Stimulated activated memory B cell treated with anti-CD40 and anti-IgM and Interleukin-4, amounts not matched to agents 10 μg/mL and 1 μg/mL and 100 μg/mL, for 72 hours (primary cell): ENCODE measurements at regions not wholly inside any gene's neighbourhood (a gene's known extent, or its start where the extent isn't known, plus 50 kb on each side); places are given as distances from the start of the nearest gene placed in this dataset.

Experiments used
- ATAC-seq: fragments of 150-1000 bp; cut with Tn5 transposase; 2 replicates; pipeline ENCODE4 v1.10.0; 2021
- H3K27ac Mint-ChIP-seq: one replicate; pipeline ENCODE4 v1.8.0; 2022; ENCODE audit warnings: mild to moderate bottlenecking, mixed read lengths
- H3K27me3 Mint-ChIP-seq: one replicate; pipeline ENCODE4 v1.8.0; 2022; ENCODE audit warnings: mixed read lengths
- H3K36me3 Mint-ChIP-seq: one replicate; pipeline ENCODE4 v1.8.0; 2022; ENCODE audit warnings: mixed read lengths
- H3K4me1 Mint-ChIP-seq: one replicate; pipeline ENCODE4 v1.8.0; 2022; ENCODE audit warnings: mixed read lengths
- H3K4me3 Mint-ChIP-seq: one replicate; pipeline ENCODE4 v1.8.0; 2022; ENCODE audit warnings: mild to moderate bottlenecking, moderate library complexity, mixed read lengths
- H3K9me3 Mint-ChIP-seq: one replicate; pipeline ENCODE4 v1.8.0; 2022; ENCODE audit warnings: mixed read lengths

GRCh38 chr7:33814400-33814799 lies 90.9 kb upstream of the BMPER start:
- H3K27ac Mint-ChIP-seq = no peak overlapping the region

GRCh38 chr7:33814936-33815335 lies 90.4 kb upstream of the BMPER start:
- Mint-ChIP-seq H3K4me1 (no peaks in the 10 kb centered on the region), H3K36me3 (no peaks in the 10 kb centered on the region), H3K27ac (no peak overlapping the region), H3K27me3 (no peaks in the 10 kb centered on the region), H3K9me3 (peaks cover 7% of the 10 kb centered on the region), H3K4me3 (no peak overlapping the region)
- no peak for ATAC-seq

More at GRCh38 chr7:33814400-33814799, 90.9 kb upstream of the BMPER start:
- H3K27me3 Mint-ChIP-seq = no peaks in the 10 kb centered on the region
- ATAC-seq = no peak
- peaks cover 5% of the 10 kb centered on the region for H3K9me3 Mint-ChIP-seq
- H3K36me3 Mint-ChIP-seq = no peaks in the 10 kb centered on the region
- H3K4me3 Mint-ChIP-seq = no peak overlapping the region
- H3K4me1 Mint-ChIP-seq = no peaks in the 10 kb centered on the region

- H3K27ac Mint-ChIP-seq = no peak overlapping the region
- no peak overlapping the region for H3K4me3 Mint-ChIP-seq
- H3K36me3 Mint-ChIP-seq = no peaks in the 10 kb centered on the region
- peaks cover 9% of the 10 kb centered on the region for H3K9me3 Mint-ChIP-seq
- no peak for ATAC-seq
- no peaks in the 10 kb centered on the region for H3K4me1 Mint-ChIP-seq
- H3K27me3 Mint-ChIP-seq = no peaks in the 10 kb centered on the region
These were observed 90.0 kb upstream of the BMPER start for GRCh38 chr7:33815336-33815735.

- Mint-ChIP-seq H3K36me3 (no peaks in the 10 kb centered on the region), H3K27ac (no peak overlapping the region), H3K27me3 (no peaks in the 10 kb centered on the region), H3K4me3 (no peak overlapping the region), H3K4me1 (no peaks in the 10 kb centered on the region), H3K9me3 (peaks cover 9% of the 10 kb centered on the region)
- no peak for ATAC-seq
These were observed 89.2 kb upstream of the BMPER start for GRCh38 chr7:33816106-33816505.

DNA sequence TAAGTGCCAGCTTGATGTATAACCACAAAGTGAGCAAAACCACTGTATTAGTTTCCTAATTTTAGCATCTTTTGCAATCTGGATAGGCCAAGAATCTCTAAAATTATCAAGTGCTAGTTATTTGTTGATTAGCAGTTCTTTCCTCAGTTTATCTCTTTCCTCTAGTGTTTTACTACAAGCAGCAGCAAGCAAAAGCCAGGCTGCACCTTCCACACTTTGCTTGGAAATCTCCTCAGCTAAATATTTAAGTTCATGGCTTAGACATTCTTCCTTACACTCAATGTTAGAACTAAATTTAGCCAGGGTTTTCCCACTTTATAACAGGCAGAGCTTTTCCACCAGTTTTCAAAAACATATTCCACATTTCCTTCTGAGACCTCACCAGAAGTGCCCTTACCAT lies 85.7 kb upstream of the BMPER start:
- Mint-ChIP-seq H3K9me3 (peaks cover 5% of the 10 kb centered on the region), H3K27ac (no peak overlapping the region), H3K4me1 (no peaks in the 10 kb centered on the region), H3K4me3 (no peak overlapping the region), H3K27me3 (no peaks in the 10 kb centered on the region), H3K36me3 (no peaks in the 10 kb centered on the region)
- no peak for ATAC-seq

DNA sequence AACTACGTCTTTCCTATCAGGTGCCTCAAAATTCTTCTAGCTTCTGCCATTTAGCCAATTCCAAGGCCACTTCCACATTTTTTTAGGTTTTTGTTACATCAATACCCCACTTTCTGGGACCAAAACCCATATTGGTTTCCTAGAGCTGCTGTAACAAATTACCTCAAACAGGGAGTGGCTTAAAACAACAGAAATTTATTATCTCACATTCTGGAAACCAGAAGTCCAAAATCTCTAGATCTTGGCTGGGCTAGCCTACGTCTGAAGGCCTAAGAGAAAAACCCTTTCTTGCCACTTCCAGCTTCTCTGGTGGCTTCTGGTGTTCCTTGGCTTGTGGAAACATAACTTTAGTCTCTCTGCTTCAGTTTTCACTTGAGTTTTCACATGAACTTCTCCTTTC lies 85.1 kb upstream of the BMPER start:
- peaks cover 5% of the 10 kb centered on the region for H3K9me3 Mint-ChIP-seq
- H3K4me1 Mint-ChIP-seq = no peaks in the 10 kb centered on the region
- ATAC-seq = no peak

DNA sequence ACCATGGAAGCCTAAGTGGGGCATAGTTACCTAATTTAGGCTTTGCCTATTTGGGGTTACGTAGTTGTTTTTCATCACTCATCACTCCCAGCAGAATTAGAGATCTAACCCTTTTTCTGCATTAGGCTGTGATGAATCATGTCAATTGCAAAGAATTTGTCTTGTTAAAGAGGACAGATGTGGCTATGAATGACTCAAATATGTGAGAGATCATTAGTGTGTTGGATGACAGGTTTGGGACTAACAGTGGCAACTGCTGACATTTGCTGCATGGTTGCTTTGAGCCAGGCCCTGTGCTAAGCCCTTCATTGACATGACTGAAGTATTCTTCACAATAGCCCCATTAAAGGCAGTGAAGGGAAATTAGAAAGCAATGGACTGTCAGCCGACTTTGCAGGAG lies 83.4 kb upstream of the BMPER start:
- Mint-ChIP-seq H3K4me1 (no peaks in the 10 kb centered on the region), H3K27me3 (no peaks in the 10 kb centered on the region), H3K9me3 (peaks cover 5% of the 10 kb centered on the region), H3K36me3 (no peaks in the 10 kb centered on the region), H3K4me3 (no peak overlapping the region), H3K27ac (no peak overlapping the region)
- no peak for ATAC-seq

More for the DNA sequence above, 85.1 kb upstream of the BMPER start:
- no peak overlapping the region for H3K4me3 Mint-ChIP-seq
- no peaks in the 10 kb centered on the region for H3K27me3 Mint-ChIP-seq
- H3K27ac Mint-ChIP-seq = no peak overlapping the region
- no peaks in the 10 kb centered on the region for H3K36me3 Mint-ChIP-seq

GRCh38 chr7:33823913-33824312 lies 81.4 kb upstream of the BMPER start:
- no peak overlapping the region for H3K4me3 Mint-ChIP-seq
- H3K9me3 Mint-ChIP-seq = peaks cover 8% of the 10 kb centered on the region
- H3K36me3 Mint-ChIP-seq = no peaks in the 10 kb centered on the region
- no peak overlapping the region for H3K27ac Mint-ChIP-seq
- no peaks in the 10 kb centered on the region for H3K27me3 Mint-ChIP-seq
- peak; percentile 48 for ATAC-seq
- H3K4me1 Mint-ChIP-seq = no peaks in the 10 kb centered on the region

DNA sequence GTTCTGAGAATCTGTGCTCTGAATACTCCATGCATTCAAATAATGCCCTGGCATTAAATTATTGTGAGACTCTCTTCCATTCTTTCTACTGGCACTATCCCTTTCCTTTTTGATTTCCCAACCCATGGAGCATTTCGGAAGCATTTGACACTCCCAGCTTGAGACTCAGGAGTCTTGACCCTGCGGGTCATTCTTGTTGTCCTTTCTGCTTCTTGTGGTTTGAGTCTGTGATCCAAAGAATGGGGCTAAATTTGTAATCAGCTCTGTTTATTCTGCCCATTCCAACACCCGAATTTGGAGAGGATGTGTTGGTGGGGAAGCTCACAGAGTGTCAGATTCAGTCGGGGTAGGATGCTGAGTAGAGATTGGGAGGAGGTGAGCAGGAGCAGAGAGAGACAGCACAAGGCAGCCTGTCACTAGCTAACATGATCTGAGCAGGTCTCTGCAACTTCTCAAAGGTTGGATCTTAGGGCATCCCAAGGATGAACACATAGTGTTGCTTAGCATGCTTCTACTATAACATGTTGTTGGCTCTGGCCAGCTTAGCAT lies 80.4 kb upstream of the BMPER start:
- Mint-ChIP-seq H3K27ac (no peak overlapping the region), H3K9me3 (peaks cover 5% of the 10 kb centered on the region), H3K27me3 (no peaks in the 10 kb centered on the region), H3K36me3 (no peaks in the 10 kb centered on the region), H3K4me1 (no peaks in the 10 kb centered on the region), H3K4me3 (no peak overlapping the region)
- no peak for ATAC-seq

DNA sequence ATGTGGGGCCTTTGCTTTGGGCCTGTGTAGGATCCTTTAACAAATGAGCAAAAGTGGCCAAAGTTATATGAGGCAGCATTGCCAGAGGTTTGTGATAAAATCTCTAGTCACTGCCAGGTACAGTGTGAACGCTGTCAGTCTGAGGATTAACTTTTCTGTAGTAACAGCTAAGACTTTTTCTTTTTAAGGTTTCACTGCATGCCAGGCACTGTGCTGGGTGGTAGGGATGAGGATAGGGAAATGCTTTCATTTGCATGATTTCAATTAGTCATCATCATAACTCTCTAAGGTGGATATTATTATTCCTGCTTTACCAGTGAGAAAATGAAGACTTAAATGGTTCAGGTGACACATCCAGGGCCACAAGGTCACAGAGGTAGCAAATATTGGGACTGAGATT lies 79.7 kb upstream of the BMPER start:
- no peak for ATAC-seq
- Mint-ChIP-seq H3K36me3 (no peaks in the 10 kb centered on the region), H3K27ac (no peak overlapping the region), H3K9me3 (peaks cover 3% of the 10 kb centered on the region), H3K4me1 (no peaks in the 10 kb centered on the region), H3K27me3 (no peaks in the 10 kb centered on the region), H3K4me3 (no peak overlapping the region)

DNA sequence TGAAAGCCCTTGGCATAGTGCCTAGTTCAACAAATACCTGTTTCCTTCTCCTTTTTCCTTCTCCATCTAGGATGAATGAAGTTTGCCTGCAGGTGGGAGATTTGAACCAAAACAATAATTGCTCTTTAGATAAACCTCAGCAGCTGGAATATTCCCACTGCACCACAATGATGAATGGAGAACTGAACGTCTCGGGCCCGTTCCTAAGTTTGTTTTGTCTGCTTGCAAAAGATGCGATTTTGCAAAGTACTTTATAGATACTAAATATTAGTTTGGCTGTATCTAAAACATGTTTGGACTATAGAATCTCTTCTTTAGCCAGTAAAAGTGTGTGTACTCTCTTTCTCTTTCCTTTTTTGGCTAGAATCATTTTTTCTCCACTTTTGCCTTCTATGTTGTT lies 75.8 kb upstream of the BMPER start:
- no peaks in the 10 kb centered on the region for H3K27me3 Mint-ChIP-seq
- no peaks in the 10 kb centered on the region for H3K36me3 Mint-ChIP-seq
- H3K9me3 Mint-ChIP-seq = peaks cover 3% of the 10 kb centered on the region
- H3K27ac Mint-ChIP-seq = no peak overlapping the region
- H3K4me1 Mint-ChIP-seq = no peaks in the 10 kb centered on the region
- H3K4me3 Mint-ChIP-seq = no peak overlapping the region
- no peak for ATAC-seq

DNA sequence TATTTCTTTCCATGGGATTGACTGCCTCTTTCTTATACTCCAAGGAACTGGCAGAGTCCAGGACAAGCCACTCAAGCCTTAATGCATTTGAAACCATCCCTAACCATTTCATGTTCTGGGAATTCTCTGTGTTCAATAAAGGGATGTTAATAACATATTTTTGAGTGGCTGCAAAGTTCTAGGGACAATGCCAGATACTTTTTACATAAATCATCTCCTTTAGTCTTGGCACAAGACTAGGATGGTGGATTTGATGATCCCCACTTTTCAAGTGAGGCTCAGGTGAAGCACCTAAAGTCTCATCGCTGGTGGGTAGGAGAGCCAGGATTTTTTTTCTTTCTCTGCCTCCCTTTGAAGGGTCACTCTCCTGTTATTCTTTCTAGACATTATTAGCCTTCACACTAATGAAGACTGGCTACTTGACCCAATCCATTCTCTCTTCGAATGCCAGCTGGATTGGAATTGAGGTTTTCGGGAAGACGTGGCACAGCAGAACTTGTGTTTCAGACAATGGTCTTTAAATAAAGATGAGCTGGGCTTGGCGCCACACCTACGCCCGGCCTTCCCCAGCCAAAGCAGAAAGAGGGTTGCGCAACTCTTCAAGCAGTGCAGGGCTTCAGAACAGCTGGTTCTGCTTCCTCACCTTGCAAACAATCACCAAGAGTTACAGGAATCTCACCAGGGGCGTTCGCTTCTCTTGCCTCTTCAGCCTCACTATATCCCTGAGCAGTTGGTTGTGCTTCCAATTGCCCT lies 73.8 kb upstream of the BMPER start:
- no peak for ATAC-seq
- Mint-ChIP-seq H3K27me3 (no peaks in the 10 kb centered on the region), H3K9me3 (peaks cover 4% of the 10 kb centered on the region), H3K4me1 (no peaks in the 10 kb centered on the region), H3K36me3 (no peaks in the 10 kb centered on the region), H3K27ac (no peak overlapping the region), H3K4me3 (no peak overlapping the region)

- peaks cover 9% of the 10 kb centered on the region for H3K9me3 Mint-ChIP-seq
- no peak for ATAC-seq
- no peaks in the 10 kb centered on the region for H3K4me1 Mint-ChIP-seq
- H3K36me3 Mint-ChIP-seq = no peaks in the 10 kb centered on the region
- H3K27ac Mint-ChIP-seq = no peak overlapping the region
- H3K4me3 Mint-ChIP-seq = no peak overlapping the region
- H3K27me3 Mint-ChIP-seq = no peaks in the 10 kb centered on the region
These were observed 73.0 kb upstream of the BMPER start for GRCh38 chr7:33832271-33832721.

GRCh38 chr7:33836797-33837355 lies 68.5 kb upstream of the BMPER start:
- H3K4me1 Mint-ChIP-seq = no peaks in the 10 kb centered on the region
- no peaks in the 10 kb centered on the region for H3K27me3 Mint-ChIP-seq
- ATAC-seq = no peak
- no peaks in the 10 kb centered on the region for H3K36me3 Mint-ChIP-seq
- no peak overlapping the region for H3K4me3 Mint-ChIP-seq
- H3K9me3 Mint-ChIP-seq = peaks cover 6% of the 10 kb centered on the region
- no peak overlapping the region for H3K27ac Mint-ChIP-seq

GRCh38 chr7:33837356-33837851 lies 67.9 kb upstream of the BMPER start:
- Mint-ChIP-seq H3K36me3 (no peaks in the 10 kb centered on the region), H3K4me1 (no peaks in the 10 kb centered on the region), H3K9me3 (peaks cover 6% of the 10 kb centered on the region), H3K4me3 (no peak overlapping the region), H3K27me3 (no peaks in the 10 kb centered on the region), H3K27ac (no peak overlapping the region)
- no peak for ATAC-seq

DNA sequence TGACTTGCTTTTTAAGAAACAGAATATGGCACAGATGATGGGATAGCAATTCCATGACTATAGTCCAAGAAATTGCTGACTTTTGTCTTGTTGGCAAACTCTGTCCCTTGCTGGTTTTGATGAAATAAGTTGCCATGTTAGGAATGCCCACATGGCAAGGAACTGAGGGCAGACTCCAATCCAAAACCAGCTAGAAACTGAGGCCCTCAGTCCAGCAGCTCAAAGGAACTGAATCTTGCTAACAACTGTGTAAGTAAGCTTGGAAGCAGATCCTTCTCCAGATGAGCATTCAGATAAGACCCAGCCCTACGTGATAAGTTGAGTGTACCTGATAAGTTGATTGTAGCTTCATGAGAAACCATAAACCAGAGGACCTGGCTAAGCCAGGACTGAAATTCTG lies 64.3 kb upstream of the BMPER start:
- no peak for ATAC-seq
- Mint-ChIP-seq H3K9me3 (peaks cover 9% of the 10 kb centered on the region), H3K27ac (no peak overlapping the region), H3K27me3 (no peaks in the 10 kb centered on the region), H3K36me3 (no peaks in the 10 kb centered on the region), H3K4me1 (no peaks in the 10 kb centered on the region), H3K4me3 (no peak overlapping the region)
